ENCODE measurements at regions not wholly inside any gene's neighbourhood (a gene's known extent, or its start where the extent isn't known, plus 50 kb on each side); places are given as distances from the start of the nearest gene placed in this dataset.
A peak's percentile ranks its signal among the peaks of the same experiment; 100 is the strongest.

- TF ChIP-seq TCF3 (CRISPR knock-in tag; IDR thresholded peaks at IDR 0.05), result peak; percentile 35; the same call in 1 of the 2 replicates
- 0 out of 4 replicates have a peak, but pooled peaks of 1 of the 2 experiments have one; percentile 20 for TF ChIP-seq TRIM24 (IDR thresholded peaks at IDR 0.05)
- peak; percentile 72 for TF ChIP-seq CTBP1 (IDR thresholded peaks at IDR 0.05; ENCODE audit: borderline replicate concordance)
- TF ChIP-seq CHD1 (IDR thresholded peaks at IDR 0.05; ENCODE audit: low read length), result no peak
- 0 out of 2 replicates have a peak, but pooled peaks have one; percentile 24 for TF ChIP-seq L3MBTL2 (IDR thresholded peaks at IDR 0.05)
- no peak for TF ChIP-seq RBM22 (IDR thresholded peaks at IDR 0.05; ENCODE audit: low read depth, low read length, poor library complexity, severe bottlenecking)
- 0 out of 4 replicates have a peak, but pooled peaks of 1 of the 2 experiments have one; percentile 31 for TF ChIP-seq FOXA3 (CRISPR knock-in tag; conservative IDR thresholded peaks at IDR 0.05 in 1 of 2, IDR thresholded peaks at IDR 0.05 in 1 of 2)
- TF ChIP-seq TAF7 (tag; IDR thresholded peaks at IDR 0.05), result no peak
- TF ChIP-seq PPARD (CRISPR knock-in tag; IDR thresholded peaks at IDR 0.05), result no peak
- peak in 1 of 2 experiments; percentile 58; a peak in 2 of 4 replicates for TF ChIP-seq HDAC1 (IDR thresholded peaks at IDR 0.05)
- no peak for TF ChIP-seq SAFB (IDR thresholded peaks at IDR 0.05; ENCODE audit: borderline replicate concordance, low read depth, low read length)
- no peak for TF ChIP-seq ZNF589 (CRISPR knock-in tag; IDR thresholded peaks at IDR 0.05; ENCODE audit: low read depth)
- no peak for TF ChIP-seq ZBTB8A (IDR thresholded peaks at IDR 0.05; ENCODE audit: partially characterized antibody)
- no peak for TF ChIP-seq SNRNP70 (optimal IDR thresholded peaks at IDR 0.05; ENCODE audit: low read depth, low read length)
- TF ChIP-seq NELFE (IDR thresholded peaks at IDR 0.05; ENCODE audit: insufficient read depth, insufficient read length), result no peak
- TF ChIP-seq BHLHE40 (IDR thresholded peaks at IDR 0.05; ENCODE audit: low read length), result 0 out of 2 replicates have a peak, but pooled peaks have one; percentile 12
- no peak for TF ChIP-seq CHD4 (IDR thresholded peaks at IDR 0.05; ENCODE audit: insufficient read depth, insufficient replicate concordance, low read depth, low read length, poor library complexity, severe bottlenecking)
- TF ChIP-seq THRB (CRISPR knock-in tag; conservative IDR thresholded peaks at IDR 0.05), result no peak; the same call in 1 of the 2 replicates
- no peak for TF ChIP-seq PTRF (tag; IDR thresholded peaks at IDR 0.05)
- TF ChIP-seq IFI16 (CRISPR knock-in tag; IDR thresholded peaks at IDR 0.05), result no peak
- TF ChIP-seq RBM17 (IDR thresholded peaks at IDR 0.05; ENCODE audit: borderline replicate concordance, low read depth, low read length), result no peak
- no peak for TF ChIP-seq CBX3 (IDR thresholded peaks at IDR 0.05; ENCODE audit: borderline replicate concordance in 1 of 2, low read length in 2 of 2)
- peak; percentile 64 for TF ChIP-seq ARHGAP35 (IDR thresholded peaks at IDR 0.05; ENCODE audit: partially characterized antibody)
- no peak for TF ChIP-seq ZNF75A (CRISPR knock-in tag; IDR thresholded peaks at IDR 0.05)
- no peak for TF ChIP-seq TOE1 (IDR thresholded peaks at IDR 0.05; ENCODE audit: borderline replicate concordance)
- no peak for TF ChIP-seq TOE1 (CRISPR knock-in tag; IDR thresholded peaks at IDR 0.05; ENCODE audit: borderline replicate concordance, low read depth)
- no peak for TF ChIP-seq ARID3B (CRISPR knock-in tag; IDR thresholded peaks at IDR 0.05; ENCODE audit: borderline replicate concordance)
- TF ChIP-seq ZNF232 (CRISPR knock-in tag; IDR thresholded peaks at IDR 0.05), result no peak
Measured at GRCh38 chr20:23245553-23246181, 104.9 kb upstream of the NXT1 start (continued).
